ENCODE measurements at regions not wholly inside any gene's neighbourhood (a gene's known extent, or its start where the extent isn't known, plus 50 kb on each side); places are given as distances from the start of the nearest gene placed in this dataset.

DNA sequence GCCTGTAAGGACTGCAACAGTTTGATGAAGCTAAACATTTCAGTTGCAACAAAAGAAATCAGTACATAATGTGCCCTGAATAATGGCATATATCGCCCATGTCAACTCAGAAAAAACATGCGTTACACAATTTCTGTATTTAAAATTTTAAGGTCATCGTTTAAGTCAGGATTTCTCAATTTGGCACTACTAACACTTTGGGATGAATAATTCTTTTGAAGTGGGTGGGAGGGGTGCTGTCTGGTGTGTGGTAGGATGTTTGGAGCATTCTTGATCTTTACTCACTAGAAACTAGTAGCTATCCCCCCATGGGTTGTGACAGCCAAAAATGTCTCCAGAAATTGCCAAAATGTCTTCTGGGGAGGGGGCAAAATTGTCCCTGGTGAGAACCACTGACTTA lies 50.7 kb upstream of the CNTNAP4 start:
- no peaks in the 10 kb centered on the region for H3K79me2 ChIP-seq (replicated peaks; ENCODE audit: insufficient read depth)
- H3K27ac ChIP-seq (ENCODE audit: low read depth) = no peak overlapping the region
- Mint-ChIP-seq H3K4me3 (no peak overlapping the region), H3K36me3 (ENCODE audit: low read depth) (peaks cover 2% of the 10 kb centered on the region; the same call in 2 of the 3 replicates), H3K9me3 (peaks cover 73% of the 10 kb centered on the region), H3K4me1 (peaks cover 9% of the 10 kb centered on the region), H3K27ac (no peak overlapping the region), H3K27me3 (ENCODE audit: insufficient read depth, low read depth, poor library complexity) (peaks cover 20% of the 10 kb centered on the region)
- peaks cover 52% of the 10 kb centered on the region for H3K27me3 ChIP-seq (ENCODE audit: insufficient read depth)
- H3K4me1 ChIP-seq (ENCODE audit: insufficient read depth) = peaks cover 22% of the 10 kb centered on the region
- no peaks in the 10 kb centered on the region for H3F3A ChIP-seq (replicated peaks; ENCODE audit: low read depth)
- no peak overlapping the region for H3K4me2 ChIP-seq
- ATAC-seq (no peak), DNase-seq (ENCODE audit: low spot score) (no peak)
- TF ChIP-seq JUNB (IDR thresholded peaks at IDR 0.05; ENCODE audit: unreplicated experiment) = no peak
- no peak for TF ChIP-seq NANOG (IDR thresholded peaks at IDR 0.05; ENCODE audit: borderline replicate concordance)
- no peak for TF ChIP-seq POLR2AphosphoS5 (IDR thresholded peaks at IDR 0.05; ENCODE audit: low read depth)
- TF ChIP-seq, protein P1, sequence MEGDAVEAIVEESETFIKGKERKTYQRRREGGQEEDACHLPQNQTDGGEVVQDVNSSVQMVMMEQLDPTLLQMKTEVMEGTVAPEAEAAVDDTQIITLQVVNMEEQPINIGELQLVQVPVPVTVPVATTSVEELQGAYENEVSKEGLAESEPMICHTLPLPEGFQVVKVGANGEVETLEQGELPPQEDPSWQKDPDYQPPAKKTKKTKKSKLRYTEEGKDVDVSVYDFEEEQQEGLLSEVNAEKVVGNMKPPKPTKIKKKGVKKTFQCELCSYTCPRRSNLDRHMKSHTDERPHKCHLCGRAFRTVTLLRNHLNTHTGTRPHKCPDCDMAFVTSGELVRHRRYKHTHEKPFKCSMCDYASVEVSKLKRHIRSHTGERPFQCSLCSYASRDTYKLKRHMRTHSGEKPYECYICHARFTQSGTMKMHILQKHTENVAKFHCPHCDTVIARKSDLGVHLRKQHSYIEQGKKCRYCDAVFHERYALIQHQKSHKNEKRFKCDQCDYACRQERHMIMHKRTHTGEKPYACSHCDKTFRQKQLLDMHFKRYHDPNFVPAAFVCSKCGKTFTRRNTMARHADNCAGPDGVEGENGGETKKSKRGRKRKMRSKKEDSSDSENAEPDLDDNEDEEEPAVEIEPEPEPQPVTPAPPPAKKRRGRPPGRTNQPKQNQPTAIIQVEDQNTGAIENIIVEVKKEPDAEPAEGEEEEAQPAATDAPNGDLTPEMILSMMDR (conservative IDR thresholded peaks at IDR 0.05; ENCODE audit: low read depth in 2 of 2) = no peak
- TF ChIP-seq, protein P2, sequence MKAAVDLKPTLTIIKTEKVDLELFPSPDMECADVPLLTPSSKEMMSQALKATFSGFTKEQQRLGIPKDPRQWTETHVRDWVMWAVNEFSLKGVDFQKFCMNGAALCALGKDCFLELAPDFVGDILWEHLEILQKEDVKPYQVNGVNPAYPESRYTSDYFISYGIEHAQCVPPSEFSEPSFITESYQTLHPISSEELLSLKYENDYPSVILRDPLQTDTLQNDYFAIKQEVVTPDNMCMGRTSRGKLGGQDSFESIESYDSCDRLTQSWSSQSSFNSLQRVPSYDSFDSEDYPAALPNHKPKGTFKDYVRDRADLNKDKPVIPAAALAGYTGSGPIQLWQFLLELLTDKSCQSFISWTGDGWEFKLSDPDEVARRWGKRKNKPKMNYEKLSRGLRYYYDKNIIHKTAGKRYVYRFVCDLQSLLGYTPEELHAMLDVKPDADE (IDR thresholded peaks at IDR 0.05) = no peak
- TF ChIP-seq ZNF114 (CRISPR knock-in tag; IDR thresholded peaks at IDR 0.05) = no peak
- TF ChIP-seq ZNF331 (CRISPR knock-in tag; IDR thresholded peaks at IDR 0.05; ENCODE audit: low read depth) = no peak
- TF ChIP-seq, protein P3, sequence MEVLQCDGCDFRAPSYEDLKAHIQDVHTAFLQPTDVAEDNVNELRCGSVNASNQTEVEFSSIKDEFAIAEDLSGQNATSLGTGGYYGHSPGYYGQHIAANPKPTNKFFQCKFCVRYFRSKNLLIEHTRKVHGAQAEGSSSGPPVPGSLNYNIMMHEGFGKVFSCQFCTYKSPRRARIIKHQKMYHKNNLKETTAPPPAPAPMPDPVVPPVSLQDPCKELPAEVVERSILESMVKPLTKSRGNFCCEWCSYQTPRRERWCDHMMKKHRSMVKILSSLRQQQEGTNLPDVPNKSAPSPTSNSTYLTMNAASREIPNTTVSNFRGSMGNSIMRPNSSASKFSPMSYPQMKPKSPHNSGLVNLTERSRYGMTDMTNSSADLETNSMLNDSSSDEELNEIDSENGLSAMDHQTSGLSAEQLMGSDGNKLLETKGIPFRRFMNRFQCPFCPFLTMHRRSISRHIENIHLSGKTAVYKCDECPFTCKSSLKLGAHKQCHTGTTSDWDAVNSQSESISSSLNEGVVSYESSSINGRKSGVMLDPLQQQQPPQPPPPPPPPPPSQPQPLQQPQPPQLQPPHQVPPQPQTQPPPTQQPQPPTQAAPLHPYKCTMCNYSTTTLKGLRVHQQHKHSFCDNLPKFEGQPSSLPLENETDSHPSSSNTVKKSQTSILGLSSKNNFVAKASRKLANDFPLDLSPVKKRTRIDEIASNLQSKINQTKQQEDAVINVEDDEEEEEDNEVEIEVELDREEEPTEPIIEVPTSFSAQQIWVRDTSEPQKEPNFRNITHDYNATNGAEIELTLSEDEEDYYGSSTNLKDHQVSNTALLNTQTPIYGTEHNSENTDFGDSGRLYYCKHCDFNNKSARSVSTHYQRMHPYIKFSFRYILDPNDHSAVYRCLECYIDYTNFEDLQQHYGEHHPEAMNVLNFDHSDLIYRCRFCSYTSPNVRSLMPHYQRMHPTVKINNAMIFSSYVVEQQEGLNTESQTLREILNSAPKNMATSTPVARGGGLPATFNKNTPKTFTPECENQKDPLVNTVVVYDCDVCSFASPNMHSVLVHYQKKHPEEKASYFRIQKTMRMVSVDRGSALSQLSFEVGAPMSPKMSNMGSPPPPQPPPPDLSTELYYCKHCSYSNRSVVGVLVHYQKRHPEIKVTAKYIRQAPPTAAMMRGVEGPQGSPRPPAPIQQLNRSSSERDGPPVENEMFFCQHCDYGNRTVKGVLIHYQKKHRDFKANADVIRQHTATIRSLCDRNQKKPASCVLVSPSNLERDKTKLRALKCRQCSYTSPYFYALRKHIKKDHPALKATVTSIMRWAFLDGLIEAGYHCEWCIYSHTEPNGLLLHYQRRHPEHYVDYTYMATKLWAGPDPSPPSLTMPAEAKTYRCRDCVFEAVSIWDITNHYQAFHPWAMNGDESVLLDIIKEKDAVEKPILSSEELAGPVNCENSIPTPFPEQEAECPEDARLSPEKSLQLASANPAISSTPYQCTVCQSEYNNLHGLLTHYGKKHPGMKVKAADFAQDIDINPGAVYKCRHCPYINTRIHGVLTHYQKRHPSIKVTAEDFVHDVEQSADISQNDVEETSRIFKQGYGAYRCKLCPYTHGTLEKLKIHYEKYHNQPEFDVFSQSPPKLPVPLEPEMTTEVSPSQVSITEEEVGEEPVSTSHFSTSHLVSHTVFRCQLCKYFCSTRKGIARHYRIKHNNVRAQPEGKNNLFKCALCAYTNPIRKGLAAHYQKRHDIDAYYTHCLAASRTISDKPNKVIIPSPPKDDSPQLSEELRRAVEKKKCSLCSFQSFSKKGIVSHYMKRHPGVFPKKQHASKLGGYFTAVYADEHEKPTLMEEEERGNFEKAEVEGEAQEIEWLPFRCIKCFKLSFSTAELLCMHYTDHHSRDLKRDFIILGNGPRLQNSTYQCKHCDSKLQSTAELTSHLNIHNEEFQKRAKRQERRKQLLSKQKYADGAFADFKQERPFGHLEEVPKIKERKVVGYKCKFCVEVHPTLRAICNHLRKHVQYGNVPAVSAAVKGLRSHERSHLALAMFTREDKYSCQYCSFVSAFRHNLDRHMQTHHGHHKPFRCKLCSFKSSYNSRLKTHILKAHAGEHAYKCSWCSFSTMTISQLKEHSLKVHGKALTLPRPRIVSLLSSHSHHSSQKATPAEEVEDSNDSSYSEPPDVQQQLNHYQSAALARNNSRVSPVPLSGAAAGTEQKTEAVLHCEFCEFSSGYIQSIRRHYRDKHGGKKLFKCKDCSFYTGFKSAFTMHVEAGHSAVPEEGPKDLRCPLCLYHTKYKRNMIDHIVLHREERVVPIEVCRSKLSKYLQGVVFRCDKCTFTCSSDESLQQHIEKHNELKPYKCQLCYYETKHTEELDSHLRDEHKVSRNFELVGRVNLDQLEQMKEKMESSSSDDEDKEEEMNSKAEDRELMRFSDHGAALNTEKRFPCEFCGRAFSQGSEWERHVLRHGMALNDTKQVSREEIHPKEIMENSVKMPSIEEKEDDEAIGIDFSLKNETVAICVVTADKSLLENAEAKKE (CRISPR knock-in tag; IDR thresholded peaks at IDR 0.05) = no peak
- TF ChIP-seq CREB1 (CRISPR knock-in tag; IDR thresholded peaks at IDR 0.05; ENCODE audit: low read depth) = no peak
- TF ChIP-seq STAT1 (IDR thresholded peaks at IDR 0.05; ENCODE audit: unreplicated experiment) = no peak
- TF ChIP-seq, protein P4, sequence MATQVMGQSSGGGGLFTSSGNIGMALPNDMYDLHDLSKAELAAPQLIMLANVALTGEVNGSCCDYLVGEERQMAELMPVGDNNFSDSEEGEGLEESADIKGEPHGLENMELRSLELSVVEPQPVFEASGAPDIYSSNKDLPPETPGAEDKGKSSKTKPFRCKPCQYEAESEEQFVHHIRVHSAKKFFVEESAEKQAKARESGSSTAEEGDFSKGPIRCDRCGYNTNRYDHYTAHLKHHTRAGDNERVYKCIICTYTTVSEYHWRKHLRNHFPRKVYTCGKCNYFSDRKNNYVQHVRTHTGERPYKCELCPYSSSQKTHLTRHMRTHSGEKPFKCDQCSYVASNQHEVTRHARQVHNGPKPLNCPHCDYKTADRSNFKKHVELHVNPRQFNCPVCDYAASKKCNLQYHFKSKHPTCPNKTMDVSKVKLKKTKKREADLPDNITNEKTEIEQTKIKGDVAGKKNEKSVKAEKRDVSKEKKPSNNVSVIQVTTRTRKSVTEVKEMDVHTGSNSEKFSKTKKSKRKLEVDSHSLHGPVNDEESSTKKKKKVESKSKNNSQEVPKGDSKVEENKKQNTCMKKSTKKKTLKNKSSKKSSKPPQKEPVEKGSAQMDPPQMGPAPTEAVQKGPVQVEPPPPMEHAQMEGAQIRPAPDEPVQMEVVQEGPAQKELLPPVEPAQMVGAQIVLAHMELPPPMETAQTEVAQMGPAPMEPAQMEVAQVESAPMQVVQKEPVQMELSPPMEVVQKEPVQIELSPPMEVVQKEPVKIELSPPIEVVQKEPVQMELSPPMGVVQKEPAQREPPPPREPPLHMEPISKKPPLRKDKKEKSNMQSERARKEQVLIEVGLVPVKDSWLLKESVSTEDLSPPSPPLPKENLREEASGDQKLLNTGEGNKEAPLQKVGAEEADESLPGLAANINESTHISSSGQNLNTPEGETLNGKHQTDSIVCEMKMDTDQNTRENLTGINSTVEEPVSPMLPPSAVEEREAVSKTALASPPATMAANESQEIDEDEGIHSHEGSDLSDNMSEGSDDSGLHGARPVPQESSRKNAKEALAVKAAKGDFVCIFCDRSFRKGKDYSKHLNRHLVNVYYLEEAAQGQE (IDR thresholded peaks at IDR 0.05; ENCODE audit: unreplicated experiment) = no peak
- no peak for TF ChIP-seq EZH2 (IDR thresholded peaks at IDR 0.05; ENCODE audit: low read depth, unreplicated experiment)
- no peak for TF ChIP-seq EZH2phosphoT487 (IDR thresholded peaks at IDR 0.05; ENCODE audit: unreplicated experiment)
- H3K4me3 ChIP-seq = no peak overlapping the region
- H2AFZ ChIP-seq = no peak overlapping the region
- H4K20me1 ChIP-seq (replicated peaks; ENCODE audit: insufficient read depth) = peaks cover 4% of the 10 kb centered on the region; the same call in 1 of the 2 replicates
- H3K9me2 ChIP-seq (ENCODE audit: insufficient read depth) = no peaks in the 10 kb centered on the region
- no peaks in the 10 kb centered on the region for H3K36me3 ChIP-seq (ENCODE audit: insufficient read depth)

Data from GM23338 (cell line).